Activated CD8-positive, alpha-beta T cell treated with anti-CD3 and anti-CD28 coated beads, Interleukin-2, amount 10 ng/mL, durations not matched to agents 7 days and 5 days (primary cell): ENCODE measurements at regions not wholly inside any gene's neighbourhood (a gene's known extent, or its start where the extent isn't known, plus 50 kb on each side); places are given as distances from the start of the nearest gene placed in this dataset.
"Not testable (repeated sequence)": the region's sequence is repeated elsewhere in the genome, so short reads cannot be mapped to it uniquely, and the experiment has no call there.

Experiments
- ATAC-seq: fragments of 150-1000 bp; cut with Tn5 transposase; one replicate; pipeline ENCODE4 v1.10.0; 2021; ENCODE audit warnings: moderate library complexity
- CTCF ChIA-PET: fragments of 350-600 bp; sonication (Branson Sonifier 250); formaldehyde crosslinking; loops from one replicate; lab custom pipeline; 2021; ENCODE audit warnings: antibody characterized with exemption; lab: Charles Lee
- POLR2A ChIA-PET: fragments of 350-600 bp; sonication (Branson Sonifier 250); formaldehyde crosslinking; loops from one replicate; lab custom pipeline; 2021; ENCODE audit warnings: antibody characterized with exemption; lab: Charles Lee
- DNase-seq: peaks from one replicate; pipeline ENCODE4 v3.0.0-alpha.2; 2020
- H3K27ac Mint-ChIP-seq: one replicate; pipeline ENCODE4 v1.8.0; 2021; ENCODE audit warnings: mild to moderate bottlenecking, mixed read lengths
- H3K27me3 Mint-ChIP-seq: one replicate; pipeline ENCODE4 v1.8.0; 2021; ENCODE audit warnings: low read depth, mixed read lengths
- H3K36me3 Mint-ChIP-seq: one replicate; pipeline ENCODE4 v1.8.0; 2021; ENCODE audit warnings: low read depth, mixed read lengths
- H3K4me1 Mint-ChIP-seq: one replicate; pipeline ENCODE4 v1.8.0; 2021; ENCODE audit warnings: low read depth, mixed read lengths
- H3K4me3 Mint-ChIP-seq: one replicate; pipeline ENCODE4 v1.8.0; 2021; ENCODE audit warnings: mild to moderate bottlenecking, mixed read lengths
- H3K9me3 Mint-ChIP-seq: one replicate; pipeline ENCODE4 v1.8.0; 2022; ENCODE audit warnings: mixed read lengths; ENCODE audit not compliant: insufficient read depth

GRCh38 chr7:65477326-65477725, 103.7 kb downstream of the ZNF92 start:
- H3K9me3 Mint-ChIP-seq: peaks cover 19% of the 10 kb centered on the region
- peaks cover 24% of the 10 kb centered on the region for H3K36me3 Mint-ChIP-seq
- ATAC-seq: no peak
- H3K4me1 Mint-ChIP-seq: peaks cover 34% of the 10 kb centered on the region
- peak overlapping the region; percentile 86 for H3K27ac Mint-ChIP-seq
- ChIA-PET CTCF (no interaction called here), POLR2A (no interaction called here)
- no peak for DNase-seq
- no peak overlapping the region for H3K4me3 Mint-ChIP-seq
- H3K27me3 Mint-ChIP-seq: peaks cover under 1% of the 10 kb centered on the region

- no peak for ATAC-seq
- no peaks in the 10 kb centered on the region for H3K27me3 Mint-ChIP-seq
- H3K27ac Mint-ChIP-seq: no peak overlapping the region
- H3K4me1 Mint-ChIP-seq: no peaks in the 10 kb centered on the region
- H3K9me3 Mint-ChIP-seq: peaks cover 15% of the 10 kb centered on the region
- ChIA-PET POLR2A (no interaction called here), CTCF (no interaction called here)
- no peak for DNase-seq
- no peak overlapping the region for H3K4me3 Mint-ChIP-seq
- peaks cover 2% of the 10 kb centered on the region for H3K36me3 Mint-ChIP-seq
Observed at GRCh38 chr7:65489260-65489767, 115.7 kb downstream of the ZNF92 start.

- H3K4me1 Mint-ChIP-seq, H3K27me3 Mint-ChIP-seq, CTCF ChIA-PET, DNase-seq, POLR2A ChIA-PET, ATAC-seq, H3K36me3 Mint-ChIP-seq, H3K27ac Mint-ChIP-seq, H3K4me3 Mint-ChIP-seq, H3K9me3 Mint-ChIP-seq: not testable (repeated sequence)
Observed at GRCh38 chr7:65496697-65497096, 123.0 kb downstream of the ZNF92 start.

GRCh38 chr7:65503434-65504152, 129.9 kb downstream of the ZNF92 start:
- Mint-ChIP-seq H3K27me3 (no peaks in the 10 kb centered on the region), H3K36me3 (no peaks in the 10 kb centered on the region), H3K27ac (no peak overlapping the region), H3K9me3 (no peaks in the 10 kb centered on the region), H3K4me3 (no peak overlapping the region), H3K4me1 (no peaks in the 10 kb centered on the region)
- POLR2A ChIA-PET: no interaction called here
- CTCF ChIA-PET: no interaction called here
- DNase-seq: no peak
- ATAC-seq: no peak

- H3K4me3 Mint-ChIP-seq, CTCF ChIA-PET, POLR2A ChIA-PET, H3K27me3 Mint-ChIP-seq, H3K4me1 Mint-ChIP-seq, H3K36me3 Mint-ChIP-seq, H3K9me3 Mint-ChIP-seq, ATAC-seq, DNase-seq, H3K27ac Mint-ChIP-seq: not testable (repeated sequence)
Observed at GRCh38 chr7:65504504-65505319, 131.1 kb downstream of the ZNF92 start.

GRCh38 chr7:65505320-65505633, 131.6 kb downstream of the ZNF92 start:
- DNase-seq, H3K27me3 Mint-ChIP-seq, H3K9me3 Mint-ChIP-seq, H3K36me3 Mint-ChIP-seq, H3K4me1 Mint-ChIP-seq, H3K4me3 Mint-ChIP-seq, H3K27ac Mint-ChIP-seq, ATAC-seq, CTCF ChIA-PET, POLR2A ChIA-PET: not testable (repeated sequence)

GRCh38 chr7:65508581-65509367, 135.1 kb downstream of the ZNF92 start:
- H3K9me3 Mint-ChIP-seq, H3K4me1 Mint-ChIP-seq, H3K4me3 Mint-ChIP-seq, H3K27ac Mint-ChIP-seq, CTCF ChIA-PET, ATAC-seq, DNase-seq, H3K36me3 Mint-ChIP-seq, POLR2A ChIA-PET: not testable (repeated sequence)
- H3K27me3 Mint-ChIP-seq: peaks cover 16% of the 10 kb centered on the region

GRCh38 chr7:65509368-65510186, 135.9 kb downstream of the ZNF92 start:
- Mint-ChIP-seq H3K27ac (peak overlapping the region; percentile 18), H3K36me3 (peaks cover 2% of the 10 kb centered on the region), H3K4me3 (peak overlapping the region; percentile 24), H3K9me3 (no peaks in the 10 kb centered on the region), H3K4me1 (no peaks in the 10 kb centered on the region), H3K27me3 (peaks cover 21% of the 10 kb centered on the region)
- no peak for DNase-seq
- ChIA-PET POLR2A (no interaction called here), CTCF (no interaction called here)
- no peak for ATAC-seq

GRCh38 chr7:65510187-65510538, 136.5 kb downstream of the ZNF92 start:
- DNase-seq, H3K4me1 Mint-ChIP-seq, H3K9me3 Mint-ChIP-seq, ATAC-seq, POLR2A ChIA-PET, H3K36me3 Mint-ChIP-seq, CTCF ChIA-PET: not testable (repeated sequence)
- Mint-ChIP-seq H3K27me3 (peaks cover 23% of the 10 kb centered on the region), H3K4me3 (peak overlapping the region; percentile 24), H3K27ac (peak overlapping the region; percentile 18)

- H3K9me3 Mint-ChIP-seq, ATAC-seq, H3K4me3 Mint-ChIP-seq, POLR2A ChIA-PET, DNase-seq, H3K27ac Mint-ChIP-seq, H3K36me3 Mint-ChIP-seq, H3K27me3 Mint-ChIP-seq, H3K4me1 Mint-ChIP-seq, CTCF ChIA-PET: not testable (repeated sequence)
Observed at GRCh38 chr7:65519751-65520150, 146.1 kb downstream of the ZNF92 start.

GRCh38 chr7:65545465-65546161, 172.0 kb downstream of the ZNF92 start:
- H3K4me3 Mint-ChIP-seq, POLR2A ChIA-PET, DNase-seq, H3K9me3 Mint-ChIP-seq, H3K36me3 Mint-ChIP-seq, H3K4me1 Mint-ChIP-seq, CTCF ChIA-PET, H3K27me3 Mint-ChIP-seq, H3K27ac Mint-ChIP-seq, ATAC-seq: not testable (repeated sequence)
